ENCODE measurements at regions not wholly inside any gene's neighbourhood (a gene's known extent, or its start where the extent isn't known, plus 50 kb on each side); places are given as distances from the start of the nearest gene placed in this dataset.

DNA sequence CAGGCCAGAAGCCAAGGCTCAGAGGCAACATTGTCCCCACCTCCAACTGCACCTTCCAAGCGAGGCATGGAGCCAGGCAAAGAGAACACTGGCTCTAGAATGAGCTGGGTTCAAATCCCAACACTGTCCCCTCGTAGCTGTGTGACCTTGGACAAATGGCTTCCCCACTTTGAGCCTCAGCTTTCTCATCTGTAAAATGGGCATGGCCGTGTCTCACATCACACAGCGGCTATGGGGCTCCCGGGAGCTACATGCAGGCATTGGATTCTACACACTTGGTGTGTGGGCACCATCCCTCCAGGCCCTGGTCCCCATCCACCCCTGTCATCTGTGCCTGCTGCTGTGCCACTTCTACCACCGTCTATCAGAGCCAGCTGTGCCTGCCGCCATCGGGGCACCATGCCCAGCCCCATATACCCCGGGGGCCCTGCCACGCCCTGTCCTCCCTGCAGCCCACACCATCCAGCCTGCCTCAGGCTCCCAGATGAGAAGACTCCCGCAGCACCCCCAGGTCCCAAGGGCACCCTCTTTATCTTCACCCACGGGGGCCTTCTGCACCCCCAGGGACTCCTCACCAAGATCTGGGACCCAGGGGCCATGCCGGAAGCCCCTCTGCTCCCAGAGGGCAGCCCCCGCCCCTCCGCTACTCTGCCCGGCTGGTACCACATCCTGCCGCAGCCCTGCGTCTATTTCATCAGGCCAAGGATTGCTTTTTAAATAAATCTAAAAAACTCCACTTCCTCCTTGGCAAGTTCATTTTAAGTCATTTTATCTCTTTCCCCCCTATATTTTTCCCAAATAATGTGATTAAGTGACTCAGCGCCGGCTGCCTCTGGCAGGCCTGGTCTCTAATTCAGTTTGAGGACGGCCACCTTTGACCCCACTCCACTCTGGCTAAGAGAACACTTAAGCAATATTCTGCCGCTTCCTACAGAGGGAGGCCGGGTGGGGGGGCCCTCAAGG lies 107.8 kb upstream of the TARDBP start:
- Mint-ChIP-seq H3K4me1 (ENCODE audit: low read depth in 2 of 2) (peaks cover 12 to 16% of the 10 kb centered on the region in 2 donors), H3K4me3 (peak overlapping the region; percentile 49 to 63), H3K27ac (peak overlapping the region; percentile 4 to 84), H3K27me3 (peaks cover 0 to 8% of the 10 kb centered on the region in 2 donors), H3K36me3 (ENCODE audit: insufficient read depth) (no peaks in the 10 kb centered on the region), H3K9me3 (no peaks in the 10 kb centered on the region)
- DNase-seq: peak in 1 of 3 experiments; percentile 26
- peak; percentile 76 for ATAC-seq (replicated peaks)

GRCh38 chr1:10905841-10906655 lies 106.4 kb upstream of the TARDBP start:
- H3K9me3 Mint-ChIP-seq: no peaks in the 10 kb centered on the region
- peaks cover 0 to 6% of the 10 kb centered on the region in 2 donors for H3K27me3 Mint-ChIP-seq
- no peaks in the 10 kb centered on the region for H3K36me3 Mint-ChIP-seq (ENCODE audit: insufficient read depth)
- peaks cover 12 to 18% of the 10 kb centered on the region in 2 donors for H3K4me1 Mint-ChIP-seq (ENCODE audit: low read depth in 2 of 2)
- ATAC-seq (replicated peaks): no peak
- H3K4me3 Mint-ChIP-seq: no peak overlapping the region
- peak overlapping the region in 1 of 2 donors; percentile 1 for H3K27ac Mint-ChIP-seq
- DNase-seq: no peak

GRCh38 chr1:10906866-10907519 lies 105.5 kb upstream of the TARDBP start:
- Mint-ChIP-seq H3K36me3 (ENCODE audit: insufficient read depth) (no peaks in the 10 kb centered on the region), H3K27ac (no peak overlapping the region), H3K27me3 (peaks cover 0 to 6% of the 10 kb centered on the region in 2 donors), H3K4me1 (ENCODE audit: low read depth in 2 of 2) (peaks cover 12 to 18% of the 10 kb centered on the region in 2 donors), H3K4me3 (no peak overlapping the region), H3K9me3 (no peaks in the 10 kb centered on the region)
- no peak for DNase-seq
- no peak for ATAC-seq (replicated peaks)

- Mint-ChIP-seq H3K36me3 (ENCODE audit: insufficient read depth) (no peaks in the 10 kb centered on the region), H3K4me1 (ENCODE audit: low read depth in 2 of 2) (peaks cover 12 to 18% of the 10 kb centered on the region in 2 donors), H3K4me3 (no peak overlapping the region), H3K27ac (peak overlapping the region in 1 of 2 donors; percentile 7), H3K9me3 (no peaks in the 10 kb centered on the region), H3K27me3 (peaks cover 0 to 13% of the 10 kb centered on the region in 2 donors)
- DNase-seq: no peak
- ATAC-seq (replicated peaks): no peak
Measured at GRCh38 chr1:10908266-10908665, 104.2 kb upstream of the TARDBP start.

- peaks cover 0 to 14% of the 10 kb centered on the region in 2 donors for H3K27me3 Mint-ChIP-seq
- DNase-seq: peak; percentile 79 to 82 (median 80)
Measured at GRCh38 chr1:10909697-10910680, 102.5 kb upstream of the TARDBP start.

DNA sequence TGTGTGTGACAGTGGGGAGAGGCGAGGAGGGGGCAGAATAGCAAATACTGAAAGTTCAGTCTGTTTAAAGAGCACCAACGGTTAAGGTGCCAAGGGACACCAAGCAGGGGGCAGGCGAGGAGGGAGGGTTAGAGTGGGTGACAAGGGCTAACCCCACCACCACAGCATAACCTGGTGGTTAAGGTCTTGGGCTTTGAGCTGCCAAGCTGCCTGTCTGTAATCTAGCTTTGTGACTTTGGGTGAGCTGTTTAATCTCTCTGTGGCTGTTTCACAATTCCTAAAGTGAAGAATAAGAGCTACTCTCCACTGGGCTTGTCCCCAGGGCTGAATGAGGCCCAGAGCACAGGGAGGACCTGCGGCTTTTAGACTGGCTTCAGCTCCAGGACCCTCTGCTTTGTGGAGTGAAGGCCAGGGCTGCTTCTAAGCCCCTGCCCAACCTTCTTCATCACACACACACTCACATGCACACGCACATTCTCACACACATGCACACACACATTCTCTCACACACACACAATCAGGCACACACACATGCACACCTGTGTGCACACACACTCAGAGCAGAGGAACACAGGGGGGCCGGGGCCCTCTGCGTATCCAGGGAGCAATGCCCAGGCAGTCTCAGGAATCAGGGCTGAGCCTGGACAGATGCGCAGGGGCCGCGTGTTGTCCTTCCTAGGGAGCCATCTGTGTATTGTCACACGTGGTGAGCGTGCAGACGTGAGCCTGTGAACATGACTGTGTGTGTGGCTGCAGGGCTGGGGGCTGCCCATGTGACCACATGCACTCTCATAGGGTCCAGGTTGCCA lies 101.6 kb upstream of the TARDBP start:
- Mint-ChIP-seq H3K4me3 (no peak overlapping the region), H3K9me3 (no peaks in the 10 kb centered on the region), H3K27ac (no peak overlapping the region), H3K4me1 (ENCODE audit: low read depth in 2 of 2) (peaks cover 3 to 5% of the 10 kb centered on the region in 2 donors), H3K36me3 (ENCODE audit: insufficient read depth) (no peaks in the 10 kb centered on the region), H3K27me3 (peaks cover 0 to 14% of the 10 kb centered on the region in 2 donors)
- ATAC-seq (replicated peaks) (no peak), DNase-seq (no peak)

More at GRCh38 chr1:10909697-10910680, 102.5 kb upstream of the TARDBP start:
- no peaks in the 10 kb centered on the region for H3K36me3 Mint-ChIP-seq (ENCODE audit: insufficient read depth)
- peak; percentile 97 for ATAC-seq (replicated peaks)
- peaks cover 4 to 6% of the 10 kb centered on the region in 2 donors for H3K4me1 Mint-ChIP-seq (ENCODE audit: low read depth in 2 of 2)
- no peaks in the 10 kb centered on the region for H3K9me3 Mint-ChIP-seq
- H3K4me3 Mint-ChIP-seq: no peak overlapping the region
- no peak overlapping the region for H3K27ac Mint-ChIP-seq

GRCh38 chr1:10911490-10912166 lies 100.8 kb upstream of the TARDBP start:
- Mint-ChIP-seq H3K27me3 (peaks cover 0 to 14% of the 10 kb centered on the region in 2 donors), H3K4me1 (ENCODE audit: low read depth in 2 of 2) (peaks cover 3 to 11% of the 10 kb centered on the region in 2 donors), H3K36me3 (ENCODE audit: insufficient read depth) (no peaks in the 10 kb centered on the region), H3K4me3 (no peak overlapping the region), H3K27ac (no peak overlapping the region), H3K9me3 (no peaks in the 10 kb centered on the region)
- DNase-seq (no peak), ATAC-seq (replicated peaks) (no peak)

DNA sequence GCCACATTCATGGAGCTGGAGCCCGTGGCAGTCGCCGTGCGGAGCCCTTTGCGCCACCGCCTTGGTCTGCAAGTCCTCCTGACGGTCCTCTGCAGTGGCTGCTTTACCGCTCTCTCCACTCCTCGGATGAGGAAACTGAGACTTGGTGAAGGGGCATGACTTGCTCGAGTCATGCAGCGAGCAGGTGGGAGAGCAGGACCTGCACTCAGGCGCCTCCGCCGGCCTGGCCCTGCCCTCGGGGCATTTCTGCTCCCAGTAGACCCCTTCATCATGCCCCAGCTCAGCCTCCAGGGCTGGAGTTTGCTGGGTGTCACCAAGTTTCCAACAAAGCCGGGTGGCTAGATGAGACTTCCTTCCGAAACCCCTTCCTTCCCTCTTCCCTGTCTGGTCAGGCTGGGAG lies 100.0 kb upstream of the TARDBP start:
- H3K4me3 Mint-ChIP-seq: no peak overlapping the region
- H3K27ac Mint-ChIP-seq: no peak overlapping the region

GRCh38 chr1:10914056-10914455 lies 98.4 kb upstream of the TARDBP start:
- H3K4me1 Mint-ChIP-seq (ENCODE audit: low read depth in 2 of 2): peaks cover 18 to 25% of the 10 kb centered on the region in 2 donors
- H3K27me3 Mint-ChIP-seq: peaks cover 0 to 14% of the 10 kb centered on the region in 2 donors
- no peak overlapping the region for H3K27ac Mint-ChIP-seq
- no peaks in the 10 kb centered on the region for H3K36me3 Mint-ChIP-seq (ENCODE audit: insufficient read depth)
- no peaks in the 10 kb centered on the region for H3K9me3 Mint-ChIP-seq
- ATAC-seq (replicated peaks) (no peak), DNase-seq (no peak)
- no peak overlapping the region for H3K4me3 Mint-ChIP-seq

More for the DNA sequence above, 100.0 kb upstream of the TARDBP start:
- ATAC-seq (replicated peaks) (no peak), DNase-seq (no peak)
- peaks cover 9 to 13% of the 10 kb centered on the region in 2 donors for H3K4me1 Mint-ChIP-seq (ENCODE audit: low read depth in 2 of 2)
- no peaks in the 10 kb centered on the region for H3K9me3 Mint-ChIP-seq
- no peaks in the 10 kb centered on the region for H3K36me3 Mint-ChIP-seq (ENCODE audit: insufficient read depth)
- peaks cover 0 to 14% of the 10 kb centered on the region in 2 donors for H3K27me3 Mint-ChIP-seq

- no peaks in the 10 kb centered on the region for H3K36me3 Mint-ChIP-seq (ENCODE audit: insufficient read depth)
- H3K9me3 Mint-ChIP-seq: no peaks in the 10 kb centered on the region
- ATAC-seq (replicated peaks): no peak
- DNase-seq: no peak
- H3K4me3 Mint-ChIP-seq: peak overlapping the region in 1 of 2 donors; percentile 82
- peak overlapping the region in 1 of 2 donors; percentile 81 for H3K27ac Mint-ChIP-seq
- peaks cover 15 to 25% of the 10 kb centered on the region in 2 donors for H3K4me1 Mint-ChIP-seq (ENCODE audit: low read depth in 2 of 2)
- H3K27me3 Mint-ChIP-seq: peaks cover 0 to 14% of the 10 kb centered on the region in 2 donors
Measured at GRCh38 chr1:10915594-10915993, 96.9 kb upstream of the TARDBP start.

- Mint-ChIP-seq H3K27ac (peak overlapping the region in 1 of 2 donors; percentile 81), H3K4me3 (peak overlapping the region in 1 of 2 donors; percentile 82), H3K27me3 (peaks cover 0 to 21% of the 10 kb centered on the region in 2 donors), H3K4me1 (ENCODE audit: low read depth in 2 of 2) (peaks cover 15 to 25% of the 10 kb centered on the region in 2 donors), H3K9me3 (no peaks in the 10 kb centered on the region), H3K36me3 (ENCODE audit: insufficient read depth) (no peaks in the 10 kb centered on the region)
- ATAC-seq (replicated peaks) (no peak), DNase-seq (no peak)
Measured at GRCh38 chr1:10916311-10916710, 96.1 kb upstream of the TARDBP start.

Data from effector memory CD8-positive, alpha-beta T cell (primary cell).